Gastrocnemius medialis (tissue), 4 donors: ENCODE measurements at regions not wholly inside any gene's neighbourhood (a gene's known extent, or its start where the extent isn't known, plus 50 kb on each side); places are given as distances from the start of the nearest gene placed in this dataset.

Experiments used
- CTCF ChIP-seq, 5 experiments: fragments of 450-650 bp in 3 of 5; fragments of 200-600 bp in 2 of 5; sonication (generic) in 2 of 5; IDR thresholded peaks in 4 of 5; conservative IDR thresholded peaks in 1 of 5; 1 replicate in 4 of 5; 2 replicates in 1 of 5; pipeline ENCODE4 v1.5.1; 2016 to 2019; ENCODE audit warnings: antibody characterized with exemption in 5 of 5, mild to moderate bottlenecking in 3 of 5, moderate library complexity in 3 of 5
- POLR2A ChIP-seq, 2 donors: fragments of 450-650 bp; IDR thresholded peaks; one replicate each; pipeline ENCODE4 v1.6.1; 2017; ENCODE audit warnings: antibody characterized with exemption in 2 of 2, mild to moderate bottlenecking in 2 of 2, moderate library complexity in 2 of 2

- TF ChIP-seq CTCF (IDR thresholded peaks at IDR 0.05 in 4 of 5, conservative IDR thresholded peaks at IDR 0.05 in 1 of 5): peak; percentile 33 to 61 (median 49)
- no peak for TF ChIP-seq POLR2A (IDR thresholded peaks at IDR 0.05)
Observed at GRCh38 chr1:89454845-89455521, 69.6 kb upstream of the LRRC8B start.
